Hepatocyte (in vitro differentiated cells): ENCODE measurements at regions not wholly inside any gene's neighbourhood (a gene's known extent, or its start where the extent isn't known, plus 50 kb on each side); places are given as distances from the start of the nearest gene placed in this dataset. TPM values are rescaled to one million over a fixed set of nuclear protein-coding genes. Genes with fewer than 3 reads are reported as not detected.

Source experiments
- small RNA-seq: library from RNA; depleted of rRNA; stranded (forward); fragments of <200 nt; gene quantifications from one replicate; pipeline ENCODE3, GENCODE V24; 2014

Small RNA genes in the stretch of these regions (small RNA-seq; reads per million reads assigned to genes)
- not detected for gene AC084759.1
